ENCODE measurements at regions not wholly inside any gene's neighbourhood (a gene's known extent, or its start where the extent isn't known, plus 50 kb on each side); places are given as distances from the start of the nearest gene placed in this dataset.
"Not testable (repeated sequence)": the region's sequence is repeated elsewhere in the genome, so short reads cannot be mapped to it uniquely, and the experiment has no call there.

DNA sequence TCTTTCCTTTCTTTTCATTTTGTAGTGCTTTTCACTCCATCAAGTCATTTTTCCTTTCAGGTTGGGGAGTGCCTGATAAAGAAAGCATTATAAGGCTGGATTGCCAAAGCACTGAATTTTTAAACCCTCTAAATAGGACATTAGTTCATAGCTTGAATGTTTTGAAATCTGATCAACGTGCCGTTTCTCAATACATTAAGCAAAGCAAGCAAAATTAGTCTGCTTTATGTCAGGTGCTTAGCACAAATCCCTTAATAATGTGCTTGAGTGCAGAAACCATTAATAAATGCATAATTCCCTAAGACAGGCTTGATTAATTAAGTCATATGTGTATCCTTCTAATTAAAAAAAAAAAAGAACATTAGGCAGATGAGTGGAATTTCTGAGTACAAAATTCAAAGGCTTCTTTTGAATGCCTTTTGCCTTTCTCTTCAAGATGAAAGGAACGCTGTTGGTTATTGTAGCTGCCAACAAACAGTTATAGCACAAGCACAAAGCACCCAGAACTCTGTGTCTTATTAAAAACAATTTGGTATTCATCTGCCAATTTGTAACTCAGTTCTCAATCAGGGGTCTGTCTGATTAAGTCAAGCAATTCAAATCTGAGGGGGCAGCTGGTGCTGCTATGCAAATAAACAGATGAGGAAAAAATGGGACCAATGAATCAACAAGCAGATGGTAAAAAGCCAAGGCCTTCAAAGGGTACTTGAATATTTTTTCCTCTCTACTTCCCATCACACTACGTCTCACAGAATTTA, 233.7 kb downstream of the TLE1 start:
- no peak for DNase-seq (ENCODE audit: low read depth in 2 of 3, low spot score in 2 of 3)

DNA sequence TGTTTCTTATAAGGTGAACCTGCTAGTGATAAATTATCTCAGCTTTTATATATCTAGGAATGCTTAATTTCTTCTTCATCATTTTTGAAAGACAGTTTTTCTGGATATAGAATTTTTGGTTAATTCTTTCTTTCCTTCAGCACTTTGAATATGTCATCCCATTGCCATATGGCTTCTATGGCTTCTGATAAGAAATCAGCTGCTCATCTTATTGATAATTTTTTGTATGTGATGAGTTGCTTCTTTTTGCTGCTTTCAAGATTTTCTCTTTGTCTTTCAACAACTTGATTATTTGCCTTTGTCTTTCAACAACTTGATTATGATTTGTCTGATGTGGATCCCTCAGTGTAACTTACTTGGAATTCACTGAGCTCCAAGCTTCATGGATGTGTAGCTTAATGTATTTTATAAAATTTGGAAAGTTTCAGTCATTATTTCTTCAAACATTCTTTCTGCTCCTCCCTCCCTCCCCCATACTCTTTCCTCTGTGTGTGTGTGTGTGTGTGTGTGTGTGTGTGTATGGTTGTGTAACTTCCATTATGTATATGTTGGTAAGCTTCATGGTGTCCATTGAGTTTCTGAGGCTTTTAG, 243.9 kb downstream of the TLE1 start:
- DNase-seq (ENCODE audit: low read depth in 2 of 3, low spot score in 2 of 3) = no peak

DNA sequence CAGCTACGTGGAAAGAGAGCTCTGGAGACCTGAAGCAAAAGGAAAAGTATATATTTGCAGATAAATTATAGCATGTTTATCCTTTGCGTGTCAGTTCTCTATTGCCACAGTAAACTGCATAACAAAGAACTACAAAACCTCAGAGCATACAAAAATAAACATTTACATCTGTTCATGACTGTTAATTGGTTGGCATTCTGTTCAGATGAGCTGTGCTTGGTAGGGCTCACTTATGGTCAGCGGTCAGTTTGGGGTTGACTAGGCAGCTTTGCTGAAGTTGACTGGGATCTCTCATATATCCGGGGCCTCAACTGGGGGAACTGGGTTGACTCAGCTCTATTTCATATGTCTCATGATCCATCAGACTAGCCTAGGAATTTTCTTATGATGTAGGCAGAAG, 257.7 kb downstream of the TLE1 start:
- no peak for DNase-seq (ENCODE audit: low read depth in 2 of 3, low spot score in 2 of 3)

DNA sequence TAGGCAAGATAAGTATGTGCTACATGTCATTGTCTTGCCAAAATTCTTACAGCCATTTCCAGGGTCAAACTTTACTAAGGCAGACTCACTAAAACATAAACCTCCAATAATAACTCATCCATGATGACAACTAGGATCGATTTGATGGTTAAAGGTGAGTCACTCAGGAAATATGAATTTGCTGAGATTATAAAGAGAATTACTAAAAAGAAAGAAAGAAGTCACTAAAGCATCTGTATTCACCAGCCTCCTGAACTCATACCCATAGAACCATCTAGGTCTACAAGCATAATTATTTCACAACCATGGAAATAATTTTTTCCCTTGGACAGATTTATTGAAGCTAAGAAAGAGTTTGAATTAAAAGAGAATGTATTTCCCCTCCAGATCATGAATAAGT, 258.6 kb downstream of the TLE1 start:
- DNase-seq (ENCODE audit: low read depth in 2 of 3, low spot score in 2 of 3) = no peak

DNA sequence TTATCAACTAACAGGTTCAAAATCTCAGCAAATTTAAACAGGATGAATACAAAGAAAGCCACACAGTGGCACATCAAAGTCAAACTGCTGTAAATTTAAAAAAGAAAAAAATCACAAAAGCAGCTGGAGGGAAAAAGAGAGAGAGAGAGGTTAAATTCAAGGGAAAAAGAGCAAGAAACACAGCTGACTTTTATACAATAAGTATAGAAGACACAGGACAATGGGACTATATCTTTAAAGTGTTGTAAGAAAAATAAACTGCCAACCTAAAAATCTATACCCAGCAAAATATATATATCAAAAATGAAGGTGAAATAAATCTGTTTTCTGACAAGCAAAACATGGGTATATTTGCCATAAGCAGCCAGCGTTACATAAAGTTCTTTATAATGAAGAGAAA, 261.5 kb downstream of the TLE1 start:
- DNase-seq (ENCODE audit: low read depth in 2 of 3, low spot score in 2 of 3) = no peak

DNA sequence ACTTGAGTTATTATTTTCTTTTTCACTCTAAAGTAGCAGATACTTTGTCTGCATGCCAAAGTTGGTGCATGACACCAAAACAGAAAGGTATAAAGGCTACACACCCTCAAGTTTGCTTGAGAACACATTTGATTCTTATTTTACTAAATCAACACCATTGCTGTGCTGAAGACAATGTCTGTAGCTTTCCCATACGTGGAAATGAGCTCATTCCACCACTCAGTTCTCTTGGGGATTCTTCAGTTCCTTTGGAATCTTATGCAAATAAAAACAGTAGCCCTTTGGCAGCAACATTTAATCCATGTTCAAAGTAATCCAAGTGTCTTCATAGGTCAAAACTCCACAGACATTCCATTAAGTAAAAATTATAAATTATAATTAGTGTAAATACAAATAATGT, 264.9 kb downstream of the TLE1 start:
- DNase-seq (ENCODE audit: low read depth in 2 of 3, low spot score in 2 of 3) = no peak

DNA sequence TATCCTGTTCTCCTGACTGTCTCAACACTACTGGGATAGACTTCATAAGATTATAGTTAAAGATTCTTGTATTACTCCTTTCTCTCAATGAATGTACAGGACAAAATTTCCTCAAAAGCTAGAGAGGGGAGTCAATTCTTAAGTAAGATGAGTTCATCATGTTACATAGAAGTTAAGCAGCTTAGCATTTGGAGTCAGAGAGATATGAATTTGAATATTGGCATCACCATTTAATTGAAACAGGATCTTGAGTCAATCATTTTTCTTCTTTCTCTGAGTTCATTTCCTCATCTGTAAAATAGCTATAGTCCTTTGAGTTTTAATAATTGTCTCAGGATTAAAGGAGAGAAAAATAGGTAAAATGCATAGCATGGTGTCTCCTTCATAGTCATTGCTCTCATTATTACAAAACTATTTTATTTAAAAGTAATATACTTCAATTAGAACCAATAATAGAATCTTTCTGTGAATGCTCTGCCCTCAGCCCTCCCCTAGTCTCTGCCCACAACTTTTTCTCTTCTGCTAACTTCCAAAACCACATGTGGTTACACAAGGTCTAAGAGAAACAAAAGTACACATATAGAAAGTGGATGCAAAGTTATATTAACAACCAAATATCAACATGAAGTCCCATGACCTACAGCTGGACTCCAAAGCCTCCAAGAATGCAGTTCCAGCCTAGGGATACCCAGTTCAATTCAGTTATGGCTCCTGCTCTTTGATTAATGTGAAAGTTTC, 265.6 kb downstream of the TLE1 start:
- DNase-seq (ENCODE audit: low read depth in 2 of 3, low spot score in 2 of 3) = no peak

DNA sequence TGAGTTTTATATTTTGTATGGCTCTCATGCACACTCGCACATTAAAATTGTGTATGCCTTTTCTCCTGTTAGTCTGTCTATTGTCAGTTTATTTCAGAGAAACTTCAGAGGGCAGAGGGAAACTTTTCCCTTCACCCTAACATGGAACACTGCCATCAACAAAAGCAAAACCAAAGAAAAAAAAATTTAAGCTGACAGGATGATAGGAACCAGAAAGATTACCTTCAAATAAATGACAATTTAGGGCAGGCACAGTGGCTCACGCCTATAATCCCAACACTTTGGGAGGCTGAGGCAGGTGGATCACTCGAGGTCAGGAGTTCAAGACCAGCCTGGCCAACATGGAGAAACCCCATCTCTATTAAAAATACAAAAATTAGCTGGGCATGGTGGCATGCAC, 268.3 kb downstream of the TLE1 start:
- DNase-seq (ENCODE audit: low read depth in 2 of 3, low spot score in 2 of 3) = not testable (repeated sequence)

DNA sequence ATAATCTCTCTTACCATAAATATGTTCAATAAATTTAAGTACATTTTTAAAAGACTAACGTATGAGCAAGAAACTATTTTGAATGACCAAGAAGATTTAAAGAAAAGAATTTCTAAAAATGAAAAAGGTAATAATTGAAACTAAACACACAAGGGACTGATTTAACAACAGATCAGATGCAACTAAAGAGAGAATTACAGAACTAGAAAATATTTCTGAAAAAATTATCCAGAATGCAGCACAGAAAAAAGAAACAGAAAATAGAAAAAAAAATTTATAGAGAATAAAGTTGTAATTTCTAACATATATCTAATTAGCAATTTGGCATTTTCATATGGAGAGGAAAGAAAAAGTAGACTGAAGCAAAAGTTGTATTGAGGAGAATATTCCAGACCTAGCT, 269.3 kb downstream of the TLE1 start:
- no peak for DNase-seq (ENCODE audit: low read depth in 2 of 3, low spot score in 2 of 3)

DNA sequence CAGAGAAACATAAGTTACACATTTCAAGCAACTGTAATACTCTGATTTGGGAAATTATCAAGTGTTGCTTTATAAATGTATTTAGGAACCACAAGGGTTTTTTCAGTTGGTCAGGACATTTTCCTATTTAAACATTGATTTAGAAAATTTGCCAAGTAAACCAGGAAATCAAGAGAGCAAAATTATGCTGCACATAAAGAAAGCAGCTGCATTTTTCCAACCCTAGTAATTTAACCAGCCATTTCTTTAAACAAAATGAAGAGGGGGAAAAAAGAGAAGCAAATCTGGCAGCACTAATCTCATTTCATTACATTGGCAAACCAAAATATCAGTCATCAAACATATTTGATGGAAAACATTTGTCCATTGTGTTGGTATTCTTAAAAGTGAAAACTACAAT, 271.4 kb downstream of the TLE1 start:
- DNase-seq (ENCODE audit: low read depth in 2 of 3, low spot score in 2 of 3) = no peak

DNA sequence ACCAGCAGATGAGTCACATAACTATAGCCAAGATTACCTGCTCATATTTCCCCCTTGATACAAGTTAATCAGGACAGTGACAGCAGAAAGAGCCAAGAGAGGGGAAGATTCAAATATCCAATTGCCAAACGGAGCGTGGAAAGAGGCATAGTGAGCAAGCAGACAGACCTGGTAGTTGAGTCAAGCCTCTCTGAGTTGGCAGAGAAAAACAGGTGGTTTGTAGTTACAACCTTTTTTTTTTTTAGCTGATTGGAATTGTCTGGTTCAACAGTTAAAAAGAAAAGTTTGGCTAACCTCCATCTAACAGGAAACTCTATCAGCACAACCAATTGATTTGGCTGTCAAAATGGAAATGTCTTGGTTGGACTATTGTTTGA, 272.1 kb downstream of the TLE1 start:
- no peak for DNase-seq (ENCODE audit: low read depth in 2 of 3, low spot score in 2 of 3)

DNA sequence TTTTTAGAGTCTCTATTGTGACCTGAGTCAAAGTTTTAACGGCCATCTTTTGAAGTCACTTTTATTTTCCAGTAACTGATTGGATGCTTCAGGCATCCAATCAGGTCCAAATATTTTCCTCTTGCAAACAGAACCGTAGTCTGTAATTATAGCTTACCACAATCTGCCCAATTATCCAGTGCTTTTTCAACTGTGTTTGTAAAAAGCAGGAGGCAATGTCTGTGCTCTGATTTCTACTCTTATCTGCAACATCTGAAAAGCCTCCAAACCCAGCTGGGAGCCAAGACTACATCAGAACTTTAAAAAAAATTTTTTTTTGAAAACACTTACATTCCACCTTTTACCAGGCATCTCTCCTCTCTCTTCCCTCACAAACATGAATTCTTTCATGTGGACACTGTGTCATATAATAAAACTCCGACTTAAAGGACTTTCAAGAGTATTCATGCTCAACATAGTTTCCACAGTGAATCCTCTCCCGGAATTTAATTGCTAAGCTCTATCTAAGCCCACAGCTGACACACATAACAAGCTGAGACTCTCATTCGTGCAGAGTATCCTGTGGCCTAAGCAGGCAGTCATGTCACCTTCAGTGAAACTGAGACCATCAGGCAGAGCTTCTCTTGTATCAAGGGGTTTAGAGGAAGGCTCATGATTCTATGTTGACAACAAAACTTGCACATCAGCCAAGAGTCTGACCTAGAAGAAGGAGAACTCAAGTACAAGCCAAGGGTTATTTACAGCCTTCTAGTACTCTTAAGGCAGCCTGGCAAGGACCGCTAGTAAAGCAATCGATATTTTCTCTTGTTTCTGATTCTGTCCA, 272.7 kb downstream of the TLE1 start:
- no peak for DNase-seq (ENCODE audit: low read depth in 2 of 3, low spot score in 2 of 3)

DNA sequence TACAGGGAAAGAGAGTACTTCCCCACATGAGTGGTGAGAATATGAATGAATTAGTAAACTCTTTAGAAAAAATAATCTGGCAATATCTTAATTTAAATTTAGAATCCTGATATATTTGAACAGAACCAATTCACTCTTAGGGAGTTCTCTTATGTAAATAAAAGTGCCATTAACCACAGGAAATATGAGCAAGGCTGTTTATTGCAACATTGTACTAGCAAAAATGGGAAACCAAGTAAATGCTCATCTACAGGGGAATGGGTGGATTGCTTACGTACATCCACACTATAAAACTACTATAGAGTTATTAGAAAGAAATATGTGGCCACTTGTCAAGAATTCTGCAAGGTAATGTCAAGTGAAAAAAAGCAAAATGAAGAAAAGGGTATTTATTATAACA, 274.5 kb downstream of the TLE1 start:
- no peak for DNase-seq (ENCODE audit: low read depth in 2 of 3, low spot score in 2 of 3)

DNA sequence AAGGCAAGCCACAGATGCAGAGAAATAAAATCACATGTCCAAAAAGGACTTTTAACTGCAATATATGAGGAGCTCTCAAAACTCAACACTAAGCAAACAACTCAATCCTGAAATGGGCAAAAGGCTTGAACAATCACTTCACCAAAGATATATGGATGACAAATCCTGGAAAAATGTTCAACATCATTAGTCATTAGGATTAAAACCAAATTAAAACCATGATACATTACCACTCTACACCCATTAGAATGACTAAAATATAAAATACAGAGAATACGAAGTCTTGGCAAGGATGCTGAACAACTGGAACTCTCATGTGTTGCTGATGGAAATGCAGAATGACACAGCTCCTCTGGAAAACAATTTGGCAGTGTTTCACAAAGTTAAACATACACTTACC, 277.4 kb downstream of the TLE1 start:
- DNase-seq (ENCODE audit: low read depth in 2 of 3, low spot score in 2 of 3) = no peak

DNA sequence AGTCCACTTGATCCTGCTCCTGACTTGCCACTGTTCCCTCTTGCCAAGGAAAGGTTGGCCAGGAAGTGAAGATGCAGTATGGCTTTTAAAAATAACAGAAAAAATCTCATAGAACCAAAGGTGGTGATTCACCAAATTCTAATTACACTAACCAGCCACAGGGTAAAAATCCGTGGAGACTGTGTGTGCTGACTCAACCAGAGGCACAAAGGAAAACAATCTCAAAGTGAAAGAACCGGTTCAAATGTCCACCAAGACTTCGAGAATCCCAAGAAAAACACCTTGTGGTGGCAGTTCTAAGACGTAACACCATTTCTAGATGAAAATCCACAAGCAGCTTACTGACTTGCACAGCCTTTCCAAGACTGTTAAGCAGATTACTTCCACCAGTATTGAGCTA, 279.1 kb downstream of the TLE1 start:
- DNase-seq (ENCODE audit: low read depth in 2 of 3, low spot score in 2 of 3) = no peak

DNA sequence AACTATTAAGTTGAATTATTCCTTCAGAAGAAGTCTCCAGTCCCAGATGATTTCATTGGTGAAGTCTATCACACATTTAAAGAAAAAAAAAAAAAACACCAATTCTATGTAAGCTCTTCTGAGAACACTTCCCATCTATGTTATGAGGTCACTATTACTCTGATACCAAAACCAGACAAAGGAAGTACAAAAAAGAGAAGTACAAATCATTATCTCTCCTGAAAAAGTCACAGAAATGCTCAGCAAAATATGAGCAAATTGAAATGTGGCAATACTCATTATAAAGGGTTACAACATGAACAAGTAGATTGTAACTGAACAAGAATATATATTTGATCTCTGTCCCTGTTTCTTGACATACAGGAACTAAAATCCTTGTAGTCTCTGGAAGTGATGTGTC, 280.4 kb downstream of the TLE1 start:
- DNase-seq (ENCODE audit: low read depth in 2 of 3, low spot score in 2 of 3) = no peak

DNA sequence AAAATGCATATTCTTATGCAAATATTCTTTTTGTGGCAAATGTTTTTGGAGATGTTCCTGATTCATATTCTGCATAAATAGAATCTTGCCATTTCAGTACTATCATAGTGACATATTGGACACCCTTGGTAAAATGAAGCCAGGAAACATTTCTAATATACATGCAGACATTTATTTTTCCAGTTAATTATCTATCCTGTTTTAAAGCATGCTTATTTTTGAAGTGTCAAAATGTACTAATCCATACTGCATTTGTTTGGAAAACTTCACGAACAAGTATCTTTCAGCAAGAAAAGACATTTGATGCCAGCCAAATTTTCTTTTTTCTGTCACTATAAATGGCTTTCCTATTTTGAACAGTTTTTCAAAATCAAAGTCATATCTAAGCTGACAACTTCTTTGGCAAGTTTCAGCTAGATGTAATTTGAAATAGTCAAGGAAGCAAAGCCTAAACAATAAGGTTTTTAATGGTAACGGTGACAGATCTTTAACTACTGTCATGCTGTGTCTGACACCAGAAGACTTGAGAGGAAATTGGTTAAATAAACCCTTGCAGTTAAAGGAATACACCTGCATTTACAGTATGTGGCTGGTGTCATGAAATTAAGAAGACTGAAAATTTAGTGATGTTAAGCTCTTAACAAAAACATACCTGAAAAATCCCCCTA, 284.3 kb downstream of the TLE1 start:
- no peak for DNase-seq (ENCODE audit: low read depth in 2 of 3, low spot score in 2 of 3)

DNA sequence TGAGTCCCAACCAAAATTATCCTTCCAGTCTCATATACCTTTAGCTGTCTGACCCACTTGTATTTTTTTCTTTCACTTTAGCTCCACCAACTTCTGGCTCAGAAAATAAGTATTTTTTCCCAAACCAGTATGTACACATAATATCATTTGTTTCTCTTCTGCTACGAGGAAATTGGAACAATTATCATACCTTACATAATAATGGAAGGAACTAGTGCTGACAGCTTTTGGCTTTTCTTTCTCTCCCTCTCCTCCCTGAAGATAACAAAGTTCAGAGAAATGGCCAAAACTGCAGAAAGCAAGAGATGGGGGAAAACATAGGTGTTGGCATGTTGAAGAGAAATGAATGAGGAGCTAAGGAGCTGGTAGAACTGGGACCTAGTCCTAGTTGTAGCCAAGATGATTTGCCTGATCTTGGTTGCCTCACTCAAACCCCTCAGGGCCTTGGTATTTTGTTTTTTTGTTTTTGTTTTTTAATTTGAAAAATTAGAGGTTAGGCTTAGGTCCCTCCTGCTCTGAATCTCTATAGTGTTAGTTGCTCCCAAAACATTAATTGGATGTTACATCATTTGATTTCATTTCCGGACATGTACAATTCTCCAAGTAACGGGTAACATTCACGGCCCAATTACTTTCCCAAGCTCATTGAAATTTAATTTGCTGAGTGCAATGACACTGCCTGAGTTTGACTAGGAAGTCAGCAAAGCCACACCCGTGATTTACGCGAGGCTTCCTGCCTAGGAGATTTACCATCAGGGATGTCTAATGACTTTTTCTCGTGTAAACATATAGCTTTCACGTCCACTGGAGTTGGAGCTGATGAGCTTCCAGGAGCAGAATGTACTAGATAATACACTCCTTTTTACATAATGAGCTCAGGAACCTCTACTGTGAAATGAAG, 291.6 kb downstream of the TLE1 start:
- no peak for DNase-seq (ENCODE audit: low read depth in 2 of 3, low spot score in 2 of 3)

DNA sequence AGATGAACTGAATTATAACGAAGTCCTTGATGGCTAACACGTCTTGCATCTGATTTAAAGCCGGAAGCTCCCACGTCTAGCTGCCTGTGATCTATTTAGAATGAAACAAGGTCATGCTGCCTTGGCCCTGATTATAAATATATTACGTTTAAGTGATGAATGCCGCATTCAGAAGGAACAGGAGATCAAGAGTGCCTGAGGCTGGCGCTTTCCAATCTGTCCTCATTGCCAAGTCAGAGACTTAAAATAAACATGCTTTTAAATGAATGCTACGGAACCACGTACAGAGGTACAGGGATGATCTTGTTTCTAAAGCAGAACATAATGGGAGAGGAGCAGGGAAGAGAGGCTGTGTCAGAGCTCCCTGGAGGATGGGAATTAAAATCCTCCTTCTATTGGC, 292.8 kb downstream of the TLE1 start:
- DNase-seq (ENCODE audit: low read depth in 2 of 3, low spot score in 2 of 3) = no peak

DNA sequence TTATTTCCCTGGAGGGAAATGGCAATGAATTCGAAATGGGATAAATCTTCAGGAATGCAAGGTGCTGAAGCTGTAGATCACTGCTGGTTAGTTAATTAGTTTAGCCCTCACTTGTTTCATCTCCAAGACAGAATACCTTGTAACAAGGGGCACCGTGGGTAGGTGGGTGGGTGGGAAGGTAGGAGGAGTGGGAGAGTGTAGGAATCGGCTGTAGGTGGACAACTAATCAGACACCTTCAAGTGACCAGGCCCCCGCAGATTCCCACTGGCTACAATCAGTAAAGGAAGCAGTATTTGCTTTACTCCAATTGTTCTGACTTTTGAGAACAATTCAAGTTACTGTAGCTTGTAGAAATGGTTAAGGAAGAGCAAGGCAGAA, 293.7 kb downstream of the TLE1 start:
- no peak for DNase-seq (ENCODE audit: low read depth in 2 of 3, low spot score in 2 of 3)
